SU-DHL-6 (cell line): ENCODE measurements at regions not wholly inside any gene's neighbourhood (a gene's known extent, or its start where the extent isn't known, plus 50 kb on each side); places are given as distances from the start of the nearest gene placed in this dataset.

Experiments used
- CTCF ChIP-seq: fragments of 200-600 bp; sonication (generic); IDR thresholded peaks from one replicate; pipeline ENCODE4 v1.5.1; 2017; ENCODE audit warnings: antibody characterized with exemption, mild to moderate bottlenecking, low read length, moderate library complexity; ENCODE audit not compliant: insufficient read depth, poor library complexity, severe bottlenecking
- EZH2phosphoT487 ChIP-seq: fragments of 200-600 bp; sonication (generic), shearing (Covaris generic); conservative IDR thresholded peaks from 2 replicates; pipeline ENCODE4 v1.6.1; 2018; ENCODE audit warnings: mild to moderate bottlenecking, antibody characterized with exemption, low read length, moderate library complexity, mixed read lengths

GRCh38 chr17:34118564-34118963 is 136.5 kb upstream of the CCL2 start:
- TF ChIP-seq CTCF, result no peak
- TF ChIP-seq EZH2phosphoT487, result no peak
